CD8-positive, alpha-beta memory T cell (primary cell): ENCODE measurements at regions not wholly inside any gene's neighbourhood (a gene's known extent, or its start where the extent isn't known, plus 50 kb on each side); places are given as distances from the start of the nearest gene placed in this dataset.

Experiments used
- CTCF ChIA-PET: fragments of 350-600 bp; sonication (Branson Sonifier 250); formaldehyde crosslinking; loops from one replicate; lab custom pipeline; 2021; ENCODE audit warnings: antibody characterized with exemption; lab: Charles Lee
- POLR2A ChIA-PET: fragments of 350-600 bp; sonication (Branson Sonifier 250); formaldehyde crosslinking; loops from one replicate; lab custom pipeline; 2021; ENCODE audit warnings: antibody characterized with exemption; lab: Charles Lee
- DNase-seq, 5 donors: peaks; one replicate each; pipeline versions ENCODE4 v3.0.0 to v3.0.0-alpha.2; 2020 to 2022; ENCODE audit warnings: mixed read lengths in 1 of 5
- H3K27ac ChIP-seq: one replicate; pipeline ENCODE4 v1.7.0; 2013; ENCODE audit warnings: low read depth, mild to moderate bottlenecking, low read length, moderate library complexity
- H3K27me3 ChIP-seq: 2 replicates; pipeline ENCODE4 v1.7.0; 2013; ENCODE audit warnings: low read length, mild to moderate bottlenecking; ENCODE audit not compliant: insufficient read depth, poor library complexity, severe bottlenecking
- H3K36me3 ChIP-seq: 2 replicates; pipeline ENCODE4 v1.7.0; 2013; ENCODE audit warnings: mild to moderate bottlenecking, low read length, moderate library complexity; ENCODE audit not compliant: insufficient read depth
- H3K4me1 ChIP-seq: 2 replicates; pipeline ENCODE4 v1.7.0; 2013; ENCODE audit warnings: mild to moderate bottlenecking, low read length, moderate library complexity; ENCODE audit not compliant: insufficient read depth
- H3K4me3 ChIP-seq: 2 replicates; pipeline ENCODE4 v1.7.0; 2013; ENCODE audit warnings: mild to moderate bottlenecking, low read length
- H3K9me3 ChIP-seq: 2 replicates; pipeline ENCODE4 v1.7.0; 2013; ENCODE audit warnings: mild to moderate bottlenecking, low read length
- H3K27ac Mint-ChIP-seq, 8 donors: one replicate each; pipeline ENCODE4 v1.8.0; 2020 to 2021; ENCODE audit warnings: mixed read lengths in 8 of 8, mild to moderate bottlenecking in 6 of 8, inconsistent platforms in 3 of 8, moderate library complexity in 3 of 8
- H3K27me3 Mint-ChIP-seq, 2 donors: one replicate each; pipeline ENCODE4 v1.8.0; 2020 to 2021; ENCODE audit warnings: mixed read lengths in 2 of 2, mild to moderate bottlenecking in 1 of 2, moderate library complexity in 1 of 2
- H3K36me3 Mint-ChIP-seq, 3 donors: one replicate each; pipeline ENCODE4 v1.8.0; 2020 to 2021; ENCODE audit warnings: mixed read lengths in 3 of 3, inconsistent platforms in 1 of 3, mild to moderate bottlenecking in 1 of 3
- H3K4me1 Mint-ChIP-seq, 3 donors: one replicate each; pipeline ENCODE4 v1.8.0; 2020 to 2021; ENCODE audit warnings: mixed read lengths in 3 of 3, inconsistent platforms in 1 of 3, mild to moderate bottlenecking in 1 of 3
- H3K4me3 Mint-ChIP-seq, 7 donors: one replicate each; pipeline ENCODE4 v1.8.0; 2020 to 2021; ENCODE audit warnings: mixed read lengths in 7 of 7, mild to moderate bottlenecking in 6 of 7, moderate library complexity in 4 of 7, inconsistent platforms in 2 of 7
- H3K9me3 Mint-ChIP-seq, 5 donors: one replicate each; pipeline ENCODE4 v1.8.0; 2020 to 2022; ENCODE audit warnings: mixed read lengths in 5 of 5, mild to moderate bottlenecking in 3 of 5, moderate library complexity in 2 of 5, inconsistent platforms in 1 of 5

GRCh38 chr3:81439108-81439507, 322.3 kb downstream of the GBE1 start:
- Mint-ChIP-seq H3K4me3 (no peak overlapping the region), H3K4me1 (no peaks in the 10 kb centered on the region), H3K27me3 (no peaks in the 10 kb centered on the region), H3K27ac (no peak overlapping the region), H3K36me3 (no peaks in the 10 kb centered on the region), H3K9me3 (peaks cover 0 to 4% (median 0%) of the 10 kb centered on the region in 5 donors)
- Histone ChIP-seq H3K27me3 (no peaks in the 10 kb centered on the region), H3K36me3 (no peaks in the 10 kb centered on the region), H3K9me3 (no peaks in the 10 kb centered on the region), H3K4me1 (no peaks in the 10 kb centered on the region), H3K4me3 (no peak overlapping the region), H3K27ac (no peak overlapping the region)
- CTCF ChIA-PET, result no interaction called here
- DNase-seq, result no peak
- POLR2A ChIA-PET, result no interaction called here

- H3K27ac Mint-ChIP-seq, result no peak overlapping the region
- POLR2A ChIA-PET, result no interaction called here
These were observed 323.8 kb downstream of the GBE1 start for GRCh38 chr3:81437683-81438082.

GRCh38 chr3:81436182-81436581, 325.3 kb downstream of the GBE1 start:
- peaks cover 0 to 4% (median 2%) of the 10 kb centered on the region in 5 donors for H3K9me3 Mint-ChIP-seq
- H3K27ac ChIP-seq, result no peak overlapping the region
- H3K27ac Mint-ChIP-seq, result no peak overlapping the region
- no peaks in the 10 kb centered on the region for H3K27me3 ChIP-seq
- no peak overlapping the region for H3K4me3 ChIP-seq
- H3K36me3 Mint-ChIP-seq, result no peaks in the 10 kb centered on the region
- no peaks in the 10 kb centered on the region for H3K36me3 ChIP-seq
- no peaks in the 10 kb centered on the region for H3K4me1 Mint-ChIP-seq
- no peaks in the 10 kb centered on the region for H3K9me3 ChIP-seq
- no peaks in the 10 kb centered on the region for H3K4me1 ChIP-seq
- no peaks in the 10 kb centered on the region for H3K27me3 Mint-ChIP-seq
- POLR2A ChIA-PET, result no interaction called here
- DNase-seq, result no peak
- H3K4me3 Mint-ChIP-seq, result no peak overlapping the region
- CTCF ChIA-PET, result no interaction called here

More at GRCh38 chr3:81437683-81438082, 323.8 kb downstream of the GBE1 start:
- Histone ChIP-seq H3K27ac (no peak overlapping the region), H3K4me1 (no peaks in the 10 kb centered on the region), H3K27me3 (no peaks in the 10 kb centered on the region), H3K36me3 (no peaks in the 10 kb centered on the region), H3K9me3 (no peaks in the 10 kb centered on the region), H3K4me3 (no peak overlapping the region)
- peaks cover 0 to 4% (median 0%) of the 10 kb centered on the region in 5 donors for H3K9me3 Mint-ChIP-seq
- H3K4me3 Mint-ChIP-seq, result no peak overlapping the region
- H3K27me3 Mint-ChIP-seq, result no peaks in the 10 kb centered on the region
- no peaks in the 10 kb centered on the region for H3K36me3 Mint-ChIP-seq
- CTCF ChIA-PET, result no interaction called here
- no peak for DNase-seq
- H3K4me1 Mint-ChIP-seq, result no peaks in the 10 kb centered on the region

- Mint-ChIP-seq H3K4me1 (no peaks in the 10 kb centered on the region), H3K9me3 (peaks cover 0 to 4% (median 3%) of the 10 kb centered on the region in 5 donors), H3K27ac (no peak overlapping the region), H3K4me3 (no peak overlapping the region), H3K27me3 (no peaks in the 10 kb centered on the region), H3K36me3 (no peaks in the 10 kb centered on the region)
- ChIA-PET POLR2A (no interaction called here), CTCF (no interaction called here)
- no peak for DNase-seq
- Histone ChIP-seq H3K4me3 (no peak overlapping the region), H3K36me3 (no peaks in the 10 kb centered on the region), H3K27me3 (no peaks in the 10 kb centered on the region), H3K4me1 (no peaks in the 10 kb centered on the region), H3K27ac (no peak overlapping the region), H3K9me3 (no peaks in the 10 kb centered on the region)
These were observed 326.4 kb downstream of the GBE1 start for GRCh38 chr3:81435050-81435449.

GRCh38 chr3:81434161-81434560, 327.3 kb downstream of the GBE1 start:
- Histone ChIP-seq H3K27me3 (no peaks in the 10 kb centered on the region), H3K27ac (no peak overlapping the region), H3K4me3 (no peak overlapping the region), H3K9me3 (no peaks in the 10 kb centered on the region), H3K36me3 (no peaks in the 10 kb centered on the region), H3K4me1 (no peaks in the 10 kb centered on the region)
- Mint-ChIP-seq H3K27me3 (no peaks in the 10 kb centered on the region), H3K4me3 (no peak overlapping the region), H3K36me3 (no peaks in the 10 kb centered on the region), H3K9me3 (peaks cover 0 to 4% (median 3%) of the 10 kb centered on the region in 5 donors), H3K4me1 (no peaks in the 10 kb centered on the region), H3K27ac (no peak overlapping the region)
- POLR2A ChIA-PET, result no interaction called here
- CTCF ChIA-PET, result no interaction called here
- no peak for DNase-seq

GRCh38 chr3:81433675-81434074, 327.8 kb downstream of the GBE1 start:
- no peak overlapping the region for H3K4me3 ChIP-seq
- no peaks in the 10 kb centered on the region for H3K4me1 ChIP-seq
- POLR2A ChIA-PET, result no interaction called here
- DNase-seq, result no peak
- H3K27me3 ChIP-seq, result no peaks in the 10 kb centered on the region
- Mint-ChIP-seq H3K9me3 (peaks cover 0 to 3% (median 0%) of the 10 kb centered on the region in 5 donors), H3K36me3 (no peaks in the 10 kb centered on the region), H3K27me3 (no peaks in the 10 kb centered on the region), H3K4me3 (no peak overlapping the region), H3K27ac (no peak overlapping the region), H3K4me1 (no peaks in the 10 kb centered on the region)
- no peak overlapping the region for H3K27ac ChIP-seq
- H3K36me3 ChIP-seq, result no peaks in the 10 kb centered on the region
- no peaks in the 10 kb centered on the region for H3K9me3 ChIP-seq
- CTCF ChIA-PET, result no interaction called here

- H3K27me3 Mint-ChIP-seq, result no peaks in the 10 kb centered on the region
- no peak overlapping the region for H3K27ac Mint-ChIP-seq
- ChIA-PET CTCF (no interaction called here), POLR2A (no interaction called here)
- no peak overlapping the region for H3K4me3 Mint-ChIP-seq
- Histone ChIP-seq H3K9me3 (no peaks in the 10 kb centered on the region), H3K4me1 (no peaks in the 10 kb centered on the region), H3K27me3 (no peaks in the 10 kb centered on the region), H3K4me3 (no peak overlapping the region), H3K36me3 (no peaks in the 10 kb centered on the region), H3K27ac (no peak overlapping the region)
- no peaks in the 10 kb centered on the region for H3K4me1 Mint-ChIP-seq
- peaks cover 0 to 4% (median 2%) of the 10 kb centered on the region in 5 donors for H3K9me3 Mint-ChIP-seq
- H3K36me3 Mint-ChIP-seq, result no peaks in the 10 kb centered on the region
- DNase-seq, result no peak
These were observed 329.0 kb downstream of the GBE1 start for GRCh38 chr3:81432456-81432855.

GRCh38 chr3:81426826-81427577, 334.4 kb downstream of the GBE1 start:
- H3K4me1 ChIP-seq, result no peaks in the 10 kb centered on the region
- no peaks in the 10 kb centered on the region for H3K9me3 ChIP-seq
- no peak for DNase-seq
- ChIA-PET CTCF (no interaction called here), POLR2A (no interaction called here)
- H3K4me3 Mint-ChIP-seq, result no peak overlapping the region
- H3K9me3 Mint-ChIP-seq, result peaks cover 0 to 5% (median 3%) of the 10 kb centered on the region in 5 donors
- H3K36me3 ChIP-seq, result no peaks in the 10 kb centered on the region
- H3K27me3 ChIP-seq, result no peaks in the 10 kb centered on the region
- H3K27me3 Mint-ChIP-seq, result no peaks in the 10 kb centered on the region
- no peak overlapping the region for H3K27ac Mint-ChIP-seq
- no peaks in the 10 kb centered on the region for H3K36me3 Mint-ChIP-seq
- no peak overlapping the region for H3K27ac ChIP-seq
- no peaks in the 10 kb centered on the region for H3K4me1 Mint-ChIP-seq
- H3K4me3 ChIP-seq, result no peak overlapping the region
